HL-60 (cell line): ENCODE measurements at regions not wholly inside any gene's neighbourhood (a gene's known extent, or its start where the extent isn't known, plus 50 kb on each side); places are given as distances from the start of the nearest gene placed in this dataset.

ENCODE experiments used
- DNase-seq, 2 experiments: peaks; one replicate each; pipeline ENCODE4 v3.0.0-alpha.2; 2010 to 2020; ENCODE audit warnings: low read depth in 1 of 2, low spot score in 1 of 2
- H3K27ac ChIP-seq: fragments of 250-450 bp; sonication (Bioruptor Pico); replicated peaks from 2 replicates; pipeline ENCODE4 v1.5.1; 2020; ENCODE audit warnings: mild to moderate bottlenecking, moderate library complexity
- H3K27me3 ChIP-seq: fragments of 250-450 bp; sonication (Bioruptor Pico); 2 replicates; pipeline ENCODE4 v1.5.1; 2021; ENCODE audit warnings: mild to moderate bottlenecking, moderate library complexity; ENCODE audit not compliant: insufficient read depth, poor library complexity, severe bottlenecking
- H3K4me3 ChIP-seq: replicated peaks from 2 replicates; pipeline ENCODE4 v1.5.1; 2011; ENCODE audit warnings: mild to moderate bottlenecking, control low read depth, low read length; ENCODE audit not compliant: insufficient read depth
- GABPA ChIP-seq: IDR thresholded peaks from 2 replicates; pipeline ENCODE4 v1.6.1; 2012; ENCODE audit warnings: low read depth
- POLR2AphosphoS5 ChIP-seq: IDR thresholded peaks from 2 replicates; pipeline ENCODE4 v1.6.1; 2012; ENCODE audit warnings: low read depth
- SPI1 ChIP-seq: IDR thresholded peaks from 2 replicates; pipeline ENCODE4 v1.6.1; 2012; ENCODE audit warnings: low read depth, mild to moderate bottlenecking, borderline replicate concordance
- TF ChIP-seq, protein P1 (sequence below): IDR thresholded peaks from one replicate; pipeline ENCODE4 v1.5.1; 2011; ENCODE audit warnings: low read length, control low read depth, inconsistent platforms; ENCODE audit not compliant: insufficient read depth
- TF ChIP-seq, protein P2 (sequence below): IDR thresholded peaks from 2 replicates; pipeline ENCODE4 v1.6.1; 2012; ENCODE audit warnings: low read depth; ENCODE audit not compliant: insufficient replicate concordance

- no peak for DNase-seq
- Histone ChIP-seq H3K27me3 (no peaks in the 10 kb centered on the region), H3K4me3 (no peak overlapping the region), H3K27ac (no peak overlapping the region)
- TF ChIP-seq GABPA (no peak), POLR2AphosphoS5 (no peak), SPI1 (no peak)
- TF ChIP-seq, protein P1, sequence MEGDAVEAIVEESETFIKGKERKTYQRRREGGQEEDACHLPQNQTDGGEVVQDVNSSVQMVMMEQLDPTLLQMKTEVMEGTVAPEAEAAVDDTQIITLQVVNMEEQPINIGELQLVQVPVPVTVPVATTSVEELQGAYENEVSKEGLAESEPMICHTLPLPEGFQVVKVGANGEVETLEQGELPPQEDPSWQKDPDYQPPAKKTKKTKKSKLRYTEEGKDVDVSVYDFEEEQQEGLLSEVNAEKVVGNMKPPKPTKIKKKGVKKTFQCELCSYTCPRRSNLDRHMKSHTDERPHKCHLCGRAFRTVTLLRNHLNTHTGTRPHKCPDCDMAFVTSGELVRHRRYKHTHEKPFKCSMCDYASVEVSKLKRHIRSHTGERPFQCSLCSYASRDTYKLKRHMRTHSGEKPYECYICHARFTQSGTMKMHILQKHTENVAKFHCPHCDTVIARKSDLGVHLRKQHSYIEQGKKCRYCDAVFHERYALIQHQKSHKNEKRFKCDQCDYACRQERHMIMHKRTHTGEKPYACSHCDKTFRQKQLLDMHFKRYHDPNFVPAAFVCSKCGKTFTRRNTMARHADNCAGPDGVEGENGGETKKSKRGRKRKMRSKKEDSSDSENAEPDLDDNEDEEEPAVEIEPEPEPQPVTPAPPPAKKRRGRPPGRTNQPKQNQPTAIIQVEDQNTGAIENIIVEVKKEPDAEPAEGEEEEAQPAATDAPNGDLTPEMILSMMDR = no peak
- TF ChIP-seq, protein P2, sequence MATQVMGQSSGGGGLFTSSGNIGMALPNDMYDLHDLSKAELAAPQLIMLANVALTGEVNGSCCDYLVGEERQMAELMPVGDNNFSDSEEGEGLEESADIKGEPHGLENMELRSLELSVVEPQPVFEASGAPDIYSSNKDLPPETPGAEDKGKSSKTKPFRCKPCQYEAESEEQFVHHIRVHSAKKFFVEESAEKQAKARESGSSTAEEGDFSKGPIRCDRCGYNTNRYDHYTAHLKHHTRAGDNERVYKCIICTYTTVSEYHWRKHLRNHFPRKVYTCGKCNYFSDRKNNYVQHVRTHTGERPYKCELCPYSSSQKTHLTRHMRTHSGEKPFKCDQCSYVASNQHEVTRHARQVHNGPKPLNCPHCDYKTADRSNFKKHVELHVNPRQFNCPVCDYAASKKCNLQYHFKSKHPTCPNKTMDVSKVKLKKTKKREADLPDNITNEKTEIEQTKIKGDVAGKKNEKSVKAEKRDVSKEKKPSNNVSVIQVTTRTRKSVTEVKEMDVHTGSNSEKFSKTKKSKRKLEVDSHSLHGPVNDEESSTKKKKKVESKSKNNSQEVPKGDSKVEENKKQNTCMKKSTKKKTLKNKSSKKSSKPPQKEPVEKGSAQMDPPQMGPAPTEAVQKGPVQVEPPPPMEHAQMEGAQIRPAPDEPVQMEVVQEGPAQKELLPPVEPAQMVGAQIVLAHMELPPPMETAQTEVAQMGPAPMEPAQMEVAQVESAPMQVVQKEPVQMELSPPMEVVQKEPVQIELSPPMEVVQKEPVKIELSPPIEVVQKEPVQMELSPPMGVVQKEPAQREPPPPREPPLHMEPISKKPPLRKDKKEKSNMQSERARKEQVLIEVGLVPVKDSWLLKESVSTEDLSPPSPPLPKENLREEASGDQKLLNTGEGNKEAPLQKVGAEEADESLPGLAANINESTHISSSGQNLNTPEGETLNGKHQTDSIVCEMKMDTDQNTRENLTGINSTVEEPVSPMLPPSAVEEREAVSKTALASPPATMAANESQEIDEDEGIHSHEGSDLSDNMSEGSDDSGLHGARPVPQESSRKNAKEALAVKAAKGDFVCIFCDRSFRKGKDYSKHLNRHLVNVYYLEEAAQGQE = no peak
Observed at GRCh38 chr14:62420847-62421246, 624.4 kb downstream of the KCNH5 start.

DNA sequence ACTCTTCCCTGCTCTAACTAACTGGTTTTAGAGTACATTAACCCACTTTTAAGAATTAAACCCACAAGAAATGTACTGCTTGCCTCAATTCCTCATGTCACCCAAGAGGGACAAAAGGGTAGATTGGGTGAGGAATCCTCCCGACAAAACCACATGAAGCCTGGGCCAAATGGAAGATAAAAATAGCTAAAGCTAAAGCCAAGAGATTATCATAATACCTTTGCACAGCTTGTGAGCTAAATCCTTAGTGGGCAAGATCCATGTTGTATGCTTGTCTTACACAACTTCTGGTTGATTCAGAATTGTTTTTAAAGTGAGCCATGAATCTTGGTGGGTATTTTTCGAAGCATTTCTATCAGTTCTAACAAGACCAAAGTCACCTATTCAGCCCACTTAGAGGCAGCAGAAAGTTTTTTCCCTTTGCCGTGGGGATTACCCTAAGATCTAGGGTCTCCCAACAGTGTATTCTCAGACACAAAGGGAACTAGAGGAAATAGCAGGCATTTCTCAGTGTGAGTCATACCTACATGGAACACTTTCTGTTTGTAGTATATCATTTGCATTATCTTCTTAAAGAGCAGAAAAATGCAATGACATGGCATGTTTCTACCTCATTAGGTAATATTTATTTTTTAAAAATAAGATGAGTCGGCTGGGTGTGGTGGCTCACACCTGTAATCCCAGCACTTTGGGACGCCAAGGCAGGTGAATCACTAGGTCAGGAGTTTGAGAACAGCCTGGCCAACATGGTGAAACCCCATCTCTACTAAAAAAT lies 616.6 kb downstream of the KCNH5 start:
- Histone ChIP-seq H3K27ac (no peak overlapping the region), H3K4me3 (no peak overlapping the region), H3K27me3 (no peaks in the 10 kb centered on the region)
- no peak for DNase-seq
- TF ChIP-seq, protein P2 = no peak
- TF ChIP-seq POLR2AphosphoS5 (no peak), GABPA (no peak), SPI1 (no peak)

- TF ChIP-seq POLR2AphosphoS5 (no peak), GABPA (no peak), SPI1 (no peak)
- TF ChIP-seq, protein P2 = no peak
- TF ChIP-seq, protein P1 = no peak
- Histone ChIP-seq H3K27ac (no peak overlapping the region), H3K4me3 (no peak overlapping the region), H3K27me3 (no peaks in the 10 kb centered on the region)
- DNase-seq = no peak
Observed at GRCh38 chr14:62429683-62430082, 615.6 kb downstream of the KCNH5 start.
